HEK293 (cell line): ENCODE measurements at regions not wholly inside any gene's neighbourhood (a gene's known extent, or its start where the extent isn't known, plus 50 kb on each side); places are given as distances from the start of the nearest gene placed in this dataset.

Experiments used
- CTCF ChIA-PET: fragments of 350-600 bp; formaldehyde crosslinking; extraction: SDS; loops from one replicate; lab custom pipeline; 2021; ENCODE audit warnings: antibody characterized with exemption; lab: Yijun Ruan, JAX
- POLR2A ChIA-PET: fragments of 300-600 bp; formaldehyde crosslinking; extraction: SDS; loops from one replicate; lab custom pipeline; 2020; ENCODE audit warnings: antibody characterized with exemption, inconsistent platforms; lab: Yijun Ruan, JAX
- H3K27ac ChIP-seq: fragments of 200-500 bp; sonication (Bioruptor generic); 2 replicates; pipeline ENCODE4 v1.5.1; 2014; ENCODE audit warnings: low read depth, low read length, control low read depth, inconsistent platforms; ENCODE audit errors: extremely low read depth
- H3K36me3 ChIP-seq, 2 experiments: fragments of 200-500 bp in 1 of 2; sonication (Bioruptor generic) in 1 of 2; 1 replicate in 1 of 2; 2 replicates in 1 of 2; pipeline ENCODE4 v1.5.1; 2014 to 2017; ENCODE audit warnings: inconsistent platforms in 2 of 2, low read length in 2 of 2; ENCODE audit not compliant: control insufficient read depth in 2 of 2, insufficient read depth in 1 of 2
- H3K4me1 ChIP-seq: fragments of 200-500 bp; sonication (Bioruptor generic); 2 replicates; pipeline ENCODE4 v1.5.1; 2014; ENCODE audit warnings: mild to moderate bottlenecking, low read length, inconsistent platforms; ENCODE audit not compliant: control insufficient read depth, insufficient read depth
- H3K4me3 ChIP-seq: 2 replicates; pipeline ENCODE4 v1.5.1; 2011; ENCODE audit warnings: low read depth, mild to moderate bottlenecking, control low read depth, low read length, moderate library complexity
- H3K9me3 ChIP-seq: fragments of 200-500 bp; sonication (Bioruptor generic); 2 replicates; pipeline ENCODE4 v1.5.1; 2014; ENCODE audit warnings: low read depth, low read length, inconsistent platforms; ENCODE audit not compliant: control insufficient read depth, insufficient read depth
- KLF10 ChIP-seq: fragments of 450-650 bp; IDR thresholded peaks from 2 replicates; pipeline ENCODE4 v1.5.1; 2018; ENCODE audit warnings: missing biosample characterization, mild to moderate bottlenecking, missing genetic modification characterization
- KLF9 ChIP-seq: fragments of 450-650 bp; formaldehyde crosslinking; IDR thresholded peaks from 2 replicates; pipeline ENCODE4 v1.5.1; 2016; ENCODE audit warnings: missing biosample characterization, missing genetic modification characterization, low read depth
- RBAK ChIP-seq: fragments of 450-650 bp; formaldehyde crosslinking; IDR thresholded peaks from 2 replicates; pipeline ENCODE4 v1.5.1; 2016; ENCODE audit warnings: missing biosample characterization, missing genetic modification characterization
- REPIN1 ChIP-seq: fragments of 450-650 bp; formaldehyde crosslinking; IDR thresholded peaks from 2 replicates; pipeline ENCODE4 v1.5.1; 2017; ENCODE audit warnings: missing biosample characterization, missing genetic modification characterization, low read depth
- REST ChIP-seq: fragments of 450-650 bp; formaldehyde crosslinking; IDR thresholded peaks from 2 replicates; pipeline ENCODE4 v1.5.1; 2016; ENCODE audit warnings: missing biosample characterization, missing genetic modification characterization
- ZBTB21 ChIP-seq: fragments of 450-650 bp; formaldehyde crosslinking; IDR thresholded peaks from 2 replicates; pipeline ENCODE4 v1.5.1; 2017; ENCODE audit warnings: missing biosample characterization, missing genetic modification characterization
- ZBTB44 ChIP-seq: fragments of 450-650 bp; IDR thresholded peaks from 2 replicates; pipeline ENCODE4 v1.5.1; 2018; ENCODE audit warnings: missing biosample characterization, mild to moderate bottlenecking, missing genetic modification characterization
- ZNF202 ChIP-seq: fragments of 450-650 bp; formaldehyde crosslinking; IDR thresholded peaks from 2 replicates; pipeline ENCODE4 v1.5.1; 2016; ENCODE audit warnings: missing biosample characterization, missing genetic modification characterization, borderline replicate concordance
- ZNF26 ChIP-seq: fragments of 450-650 bp; formaldehyde crosslinking; IDR thresholded peaks from 2 replicates; pipeline ENCODE4 v1.5.1; 2016; ENCODE audit warnings: missing biosample characterization, missing genetic modification characterization
- ZNF266 ChIP-seq: fragments of 450-650 bp; formaldehyde crosslinking; IDR thresholded peaks from 2 replicates; pipeline ENCODE4 v1.5.1; 2016; ENCODE audit warnings: missing biosample characterization, missing genetic modification characterization, low read depth
- ZNF341 ChIP-seq: fragments of 450-650 bp; formaldehyde crosslinking; IDR thresholded peaks from 2 replicates; pipeline ENCODE4; 2016; ENCODE audit warnings: low read depth, missing biosample characterization, missing genetic modification characterization
- ZNF449 ChIP-seq: fragments of 450-650 bp; formaldehyde crosslinking; IDR thresholded peaks from 2 replicates; pipeline ENCODE4 v1.5.1; 2017; ENCODE audit warnings: missing biosample characterization, mild to moderate bottlenecking, missing genetic modification characterization, moderate library complexity
- ZNF518A ChIP-seq: fragments of 450-650 bp; formaldehyde crosslinking; conservative IDR thresholded peaks from 2 replicates; pipeline ENCODE4 v1.5.1; 2016; ENCODE audit warnings: low read depth, missing biosample characterization, missing genetic modification characterization
- ZNF548 ChIP-seq: fragments of 450-650 bp; formaldehyde crosslinking; IDR thresholded peaks from 2 replicates; pipeline ENCODE4 v1.5.1; 2016; ENCODE audit warnings: missing biosample characterization, missing genetic modification characterization
- ZNF621 ChIP-seq: fragments of 450-650 bp; formaldehyde crosslinking; IDR thresholded peaks from 2 replicates; pipeline ENCODE4 v1.5.1; 2017; ENCODE audit warnings: missing biosample characterization, missing genetic modification characterization
- ZNF629 ChIP-seq: fragments of 450-650 bp; formaldehyde crosslinking; IDR thresholded peaks from 2 replicates; pipeline ENCODE4 v1.5.1; 2017; ENCODE audit warnings: missing biosample characterization, missing genetic modification characterization
- ZNF768 ChIP-seq: fragments of 450-650 bp; formaldehyde crosslinking; IDR thresholded peaks from 2 replicates; pipeline ENCODE4 v1.5.1; 2018; ENCODE audit warnings: missing biosample characterization, mild to moderate bottlenecking, missing genetic modification characterization
- ZNF843 ChIP-seq: fragments of 450-650 bp; formaldehyde crosslinking; IDR thresholded peaks from 2 replicates; pipeline ENCODE4 v1.5.1; 2016; ENCODE audit warnings: missing biosample characterization, missing genetic modification characterization

GRCh38 chr4:124872659-124873058 lies 160.1 kb upstream of the ANKRD50 start:
- POLR2A ChIA-PET = no interaction called here
- TF ChIP-seq REPIN1 (no peak), ZNF621 (tag by site-specific recombination) (no peak), ZNF843 (tag by site-specific recombination) (no peak), REST (tag by site-specific recombination) (no peak)
- TF ChIP-seq, all 188 proteins: peak for 0

GRCh38 chr4:124869961-124870495 lies 157.5 kb upstream of the ANKRD50 start:
- CTCF ChIA-PET = no interaction called here
- no peak overlapping the region for H3K4me3 ChIP-seq
- TF ChIP-seq KLF9 (tag by site-specific recombination) = no peak
- TF ChIP-seq ZBTB21 (tag by site-specific recombination) = no peak
- TF ChIP-seq ZNF629 (tag by site-specific recombination) = no peak
- no peak for TF ChIP-seq ZNF449 (tag by site-specific recombination)
- no peak for TF ChIP-seq ZNF202 (tag by site-specific recombination)
- TF ChIP-seq ZNF341 (tag by site-specific recombination) = no peak
- TF ChIP-seq ZBTB44 (tag by site-specific recombination) = no peak
- TF ChIP-seq, all 188 proteins: peak for 0
- H3K4me1 ChIP-seq = no peaks in the 10 kb centered on the region
- H3K9me3 ChIP-seq = no peaks in the 10 kb centered on the region
- POLR2A ChIA-PET = no interaction called here
- no peak overlapping the region for H3K27ac ChIP-seq
- H3K36me3 ChIP-seq = no peaks in the 10 kb centered on the region

More at GRCh38 chr4:124872659-124873058, 160.1 kb upstream of the ANKRD50 start:
- no peak overlapping the region for H3K4me3 ChIP-seq
- no peaks in the 10 kb centered on the region for H3K36me3 ChIP-seq
- H3K9me3 ChIP-seq = no peaks in the 10 kb centered on the region
- H3K4me1 ChIP-seq = no peaks in the 10 kb centered on the region
- CTCF ChIA-PET = no interaction called here
- H3K27ac ChIP-seq = no peak overlapping the region

GRCh38 chr4:124868495-124868894 lies 156.0 kb upstream of the ANKRD50 start:
- ChIA-PET POLR2A (no interaction called here), CTCF (no interaction called here)
- TF ChIP-seq ZNF266 (tag by site-specific recombination) = no peak
- no peak for TF ChIP-seq ZNF548 (tag by site-specific recombination)
- no peak for TF ChIP-seq ZNF768 (tag by site-specific recombination)
- no peak for TF ChIP-seq ZNF518A (tag by site-specific recombination)
- no peak for TF ChIP-seq KLF10
- no peak for TF ChIP-seq ZNF26 (tag by site-specific recombination)
- no peak for TF ChIP-seq RBAK (tag by site-specific recombination)
- H3K36me3 ChIP-seq = no peaks in the 10 kb centered on the region
- no peaks in the 10 kb centered on the region for H3K9me3 ChIP-seq
- no peak overlapping the region for H3K27ac ChIP-seq
- H3K4me1 ChIP-seq = no peaks in the 10 kb centered on the region
- no peak overlapping the region for H3K4me3 ChIP-seq
